ENCODE measurements at regions not wholly inside any gene's neighbourhood (a gene's known extent, or its start where the extent isn't known, plus 50 kb on each side); places are given as distances from the start of the nearest gene placed in this dataset.
"Not testable (repeated sequence)": the region's sequence is repeated elsewhere in the genome, so short reads cannot be mapped to it uniquely, and the experiment has no call there.

GRCh38 chr2:91587908-91588535 is 2896.5 kb downstream of the RPIA start:
- TF ChIP-seq EZH2 (IDR thresholded peaks at IDR 0.05; ENCODE audit: borderline replicate concordance, low read depth, low read length, poor library complexity, severe bottlenecking); CTCF (conservative IDR thresholded peaks at IDR 0.05; ENCODE audit: low read depth, low read length): not testable (repeated sequence)
